Stimulated activated naive CD8-positive, alpha-beta T cell treated with anti-CD3 and anti-CD28 coated beads, Interleukin-15, amount 100 ng/mL, for 72 hours (primary cell): ENCODE measurements at regions not wholly inside any gene's neighbourhood (a gene's known extent, or its start where the extent isn't known, plus 50 kb on each side); places are given as distances from the start of the nearest gene placed in this dataset.
"Not testable (repeated sequence)": the region's sequence is repeated elsewhere in the genome, so short reads cannot be mapped to it uniquely, and the experiment has no call there.

ENCODE experiments used
- ATAC-seq: fragments of 150-1000 bp; cut with Tn5 transposase; 2 replicates; pipeline ENCODE4 v1.10.0; 2021; ENCODE audit warnings: mild to moderate bottlenecking, moderate library complexity
- DNase-seq, 2 donors: peaks; one replicate each; pipeline ENCODE4 v3.0.0; 2021 to 2022
- H3K27ac Mint-ChIP-seq, 2 donors: one replicate each; pipeline ENCODE4 v1.8.0; 2022; ENCODE audit warnings: mild to moderate bottlenecking in 2 of 2, mixed read lengths in 2 of 2, moderate library complexity in 2 of 2
- H3K27me3 Mint-ChIP-seq: one replicate; pipeline ENCODE4 v1.8.0; 2022; ENCODE audit warnings: mixed read lengths
- H3K4me1 Mint-ChIP-seq: one replicate; pipeline ENCODE4 v1.8.0; 2022; ENCODE audit warnings: mild to moderate bottlenecking, mixed read lengths
- H3K4me3 Mint-ChIP-seq, 2 donors: one replicate each; pipeline ENCODE4 v1.8.0; 2022; ENCODE audit warnings: mild to moderate bottlenecking in 2 of 2, mixed read lengths in 2 of 2, moderate library complexity in 1 of 2
- H3K9me3 Mint-ChIP-seq, 2 donors: one replicate each; pipeline ENCODE4 v1.8.0; 2022; ENCODE audit warnings: mixed read lengths in 2 of 2

DNA sequence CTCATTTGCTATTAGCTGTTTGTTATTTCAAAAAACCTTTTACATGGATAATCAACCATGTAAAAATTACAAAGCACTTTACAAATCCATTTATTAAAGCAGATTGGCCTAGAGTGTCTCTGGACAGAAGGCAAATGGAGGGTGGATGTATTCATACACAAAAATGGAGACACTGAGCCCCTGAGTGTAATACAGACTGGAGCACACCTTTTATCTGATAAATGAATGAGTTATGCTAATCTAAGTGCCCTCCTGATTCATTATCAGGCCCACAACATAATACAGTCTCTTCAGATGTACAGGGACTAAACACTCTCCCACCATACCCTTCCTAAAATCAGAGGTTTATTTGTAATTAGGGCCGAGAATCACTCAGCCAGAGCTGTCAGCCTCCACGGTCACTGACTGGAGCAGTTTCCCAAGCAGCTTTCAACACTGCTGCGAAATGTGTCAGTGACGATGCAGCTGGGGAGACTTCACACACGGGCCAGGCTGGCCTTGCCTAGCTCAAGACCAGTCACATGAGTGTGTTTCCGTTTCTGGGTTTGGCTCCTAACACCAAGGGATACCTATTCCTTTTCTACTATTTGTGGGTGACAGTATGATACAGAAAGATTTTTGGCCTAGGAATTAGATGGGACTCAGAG is 271.8 kb downstream of the ZIC1 start:
- Mint-ChIP-seq H3K9me3 (peaks cover 0 to 10% of the 10 kb centered on the region in 2 donors), H3K4me3 (no peak overlapping the region), H3K27ac (no peak overlapping the region), H3K27me3 (no peaks in the 10 kb centered on the region), H3K4me1 (no peaks in the 10 kb centered on the region)
- ATAC-seq: no peak
- no peak for DNase-seq

DNA sequence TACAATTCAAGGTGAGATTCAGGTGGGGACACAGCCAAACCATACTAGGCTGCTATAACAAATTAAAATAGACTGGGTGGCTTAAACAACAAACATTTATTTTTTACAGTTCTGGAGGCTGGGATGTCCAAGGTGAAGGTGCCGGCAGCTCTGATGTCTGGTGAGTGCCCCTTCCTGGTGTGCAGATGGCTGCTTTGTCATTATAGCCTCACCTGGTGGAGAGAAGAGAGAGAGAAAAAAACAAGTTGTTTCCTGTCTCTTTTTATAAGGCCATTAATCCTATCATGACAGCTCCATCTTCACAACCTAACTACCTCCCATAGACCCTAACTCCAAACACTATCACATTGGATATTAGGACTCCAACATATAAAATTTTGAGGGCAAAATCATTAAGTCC is 279.7 kb downstream of the ZIC1 start:
- no peak overlapping the region for H3K4me3 Mint-ChIP-seq
- no peak for ATAC-seq
- no peaks in the 10 kb centered on the region for H3K27me3 Mint-ChIP-seq
- no peaks in the 10 kb centered on the region for H3K4me1 Mint-ChIP-seq
- DNase-seq: no peak
- H3K9me3 Mint-ChIP-seq: peaks cover 0 to 12% of the 10 kb centered on the region in 2 donors
- H3K27ac Mint-ChIP-seq: no peak overlapping the region

DNA sequence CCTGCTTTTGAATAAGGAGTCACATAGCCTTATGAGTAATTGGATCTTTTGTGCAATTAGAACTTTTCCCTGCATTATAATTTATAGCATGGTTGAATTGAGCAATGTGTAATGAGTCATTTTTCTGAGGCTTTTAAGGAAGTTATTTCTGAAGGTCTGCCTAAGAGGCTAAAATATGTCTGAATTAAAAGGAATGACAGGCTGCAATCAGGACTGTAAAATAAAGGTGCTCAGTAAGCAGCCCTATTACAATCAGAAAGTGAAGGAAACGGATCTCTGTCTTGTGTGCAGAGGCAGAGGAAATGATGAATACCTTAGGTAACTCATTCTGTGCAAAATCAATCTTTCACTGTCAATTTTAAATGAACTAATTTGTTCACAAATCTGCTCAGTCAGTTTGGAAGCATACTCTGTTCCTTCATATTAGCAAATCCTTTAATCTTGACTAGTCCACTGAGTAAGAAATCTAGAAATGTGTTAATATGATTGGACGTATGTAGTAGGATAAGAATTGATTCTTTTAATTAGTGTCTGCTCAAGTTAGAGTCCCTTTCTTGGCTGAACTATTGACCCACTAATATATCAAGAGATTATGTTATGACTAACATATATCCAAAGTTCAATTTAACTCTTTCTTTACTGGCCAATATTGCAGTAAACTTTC is 290.1 kb downstream of the ZIC1 start:
- Mint-ChIP-seq H3K4me3 (no peak overlapping the region), H3K4me1 (no peaks in the 10 kb centered on the region), H3K9me3 (peaks cover 4 to 14% of the 10 kb centered on the region in 2 donors), H3K27ac (no peak overlapping the region), H3K27me3 (no peaks in the 10 kb centered on the region)
- no peak for DNase-seq
- no peak for ATAC-seq

DNA sequence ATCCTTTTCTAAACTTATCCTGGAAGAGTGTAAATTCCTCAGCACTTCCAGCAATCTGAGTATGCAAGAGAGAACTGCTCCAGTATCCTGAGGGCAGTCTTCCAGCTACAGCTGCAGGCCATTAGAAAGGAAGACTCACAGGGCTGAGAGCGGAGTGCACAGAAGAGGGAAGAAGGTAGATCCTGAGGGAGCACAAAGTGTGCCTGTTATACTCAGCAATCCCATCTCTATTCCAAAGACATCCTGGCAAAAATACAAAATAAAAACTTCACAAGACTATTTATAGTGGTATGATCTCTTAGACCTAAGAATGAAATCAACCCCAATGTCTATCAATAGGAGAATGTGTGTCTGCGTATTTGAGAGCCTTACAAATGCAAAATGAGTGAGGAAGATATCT is 292.0 kb downstream of the ZIC1 start:
- Mint-ChIP-seq H3K4me3 (no peak overlapping the region), H3K9me3 (peaks cover 4 to 16% of the 10 kb centered on the region in 2 donors), H3K27me3 (no peaks in the 10 kb centered on the region), H3K4me1 (no peaks in the 10 kb centered on the region), H3K27ac (no peak overlapping the region)
- DNase-seq: no peak
- no peak for ATAC-seq

DNA sequence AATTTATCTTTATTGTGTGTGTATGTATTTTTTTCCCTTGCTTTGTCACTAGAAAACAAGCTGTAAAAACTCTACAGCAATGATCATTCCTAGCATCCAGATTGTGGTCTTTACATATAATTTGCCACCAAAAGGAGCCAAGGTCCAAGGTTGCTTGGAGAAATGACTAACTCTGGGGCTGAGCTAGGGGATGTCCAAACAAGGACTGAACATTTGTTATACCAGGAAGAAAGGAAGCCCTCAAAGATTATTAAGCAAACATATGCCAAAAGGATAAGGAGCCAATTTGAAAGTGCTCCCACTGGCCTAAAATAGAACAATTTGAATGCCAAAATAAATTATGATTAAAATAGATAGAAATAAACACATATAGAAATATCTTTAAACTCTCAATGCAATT is 293.3 kb downstream of the ZIC1 start:
- DNase-seq: no peak
- H3K4me3 Mint-ChIP-seq: no peak overlapping the region
- peaks cover 0 to 5% of the 10 kb centered on the region in 2 donors for H3K9me3 Mint-ChIP-seq
- no peak overlapping the region for H3K27ac Mint-ChIP-seq
- no peaks in the 10 kb centered on the region for H3K27me3 Mint-ChIP-seq
- no peaks in the 10 kb centered on the region for H3K4me1 Mint-ChIP-seq
- no peak for ATAC-seq

DNA sequence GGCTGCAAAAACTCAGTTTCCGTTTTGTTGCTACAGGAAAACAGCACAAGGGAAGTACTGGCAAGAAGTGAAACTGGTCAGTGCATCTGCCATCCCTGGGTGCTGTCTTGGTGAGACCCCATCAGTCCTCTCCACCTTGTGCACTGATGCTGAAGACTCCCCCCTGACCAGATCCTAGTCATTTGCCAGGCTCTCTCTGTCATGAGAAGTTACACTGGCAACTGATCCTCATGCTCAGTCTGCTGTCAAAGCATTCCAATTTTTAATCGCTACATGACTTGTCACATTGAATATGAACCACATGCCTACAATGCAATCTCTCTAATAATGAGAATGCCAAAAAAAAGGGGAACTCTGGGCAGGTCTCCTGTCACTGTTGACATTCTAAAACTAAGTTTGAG is 296.5 kb downstream of the ZIC1 start:
- H3K4me3 Mint-ChIP-seq: no peak overlapping the region
- DNase-seq (no peak), ATAC-seq (no peak)
- H3K27ac Mint-ChIP-seq: no peak overlapping the region
- H3K9me3 Mint-ChIP-seq: peaks cover 0 to 23% of the 10 kb centered on the region in 2 donors
- H3K4me1 Mint-ChIP-seq: no peaks in the 10 kb centered on the region
- H3K27me3 Mint-ChIP-seq: no peaks in the 10 kb centered on the region

DNA sequence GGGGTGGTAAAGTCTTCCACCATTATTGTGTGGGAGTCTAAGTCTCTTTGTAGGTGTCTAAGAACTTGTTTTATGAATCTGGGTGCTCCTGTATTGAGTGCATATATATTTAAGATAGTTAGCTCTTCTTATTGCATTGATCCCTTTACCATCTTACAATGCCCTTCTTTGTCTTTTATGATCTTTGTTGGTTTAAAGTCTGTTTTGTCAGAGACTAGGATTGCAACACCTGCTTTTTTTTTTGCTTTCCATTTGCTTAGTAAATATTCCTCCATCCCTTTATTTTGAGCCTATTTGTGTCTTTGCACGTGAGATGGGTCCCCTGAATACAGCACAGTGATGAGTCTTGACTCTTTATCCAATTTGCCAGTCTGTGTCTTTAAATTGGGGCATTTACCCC is 301.6 kb downstream of the ZIC1 start:
- H3K9me3 Mint-ChIP-seq: peaks cover 9 to 22% of the 10 kb centered on the region in 2 donors
- not testable (repeated sequence) for H3K27ac Mint-ChIP-seq, H3K4me1 Mint-ChIP-seq, DNase-seq, H3K4me3 Mint-ChIP-seq, ATAC-seq, H3K27me3 Mint-ChIP-seq

DNA sequence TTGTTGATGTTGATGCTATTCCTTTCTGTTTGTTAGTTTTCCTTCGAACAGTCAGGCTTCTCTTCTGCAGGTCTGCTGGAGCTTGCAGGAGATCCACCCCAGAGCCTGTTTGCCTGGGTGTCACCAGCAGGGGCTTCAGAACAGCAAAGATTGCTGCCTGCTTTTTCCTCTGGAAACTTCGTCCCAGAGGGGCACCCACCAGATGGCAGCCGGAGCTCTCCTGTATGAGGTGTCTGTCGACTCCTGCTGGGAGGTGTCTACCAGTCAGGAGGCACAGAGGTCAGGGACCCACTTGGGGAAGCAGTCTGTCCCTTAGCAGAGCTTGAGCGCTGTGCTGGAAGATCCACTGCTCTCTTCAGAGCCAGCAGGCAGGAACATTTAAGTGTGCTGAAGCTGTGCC is 303.2 kb downstream of the ZIC1 start:
- no peaks in the 10 kb centered on the region for H3K27me3 Mint-ChIP-seq

DNA sequence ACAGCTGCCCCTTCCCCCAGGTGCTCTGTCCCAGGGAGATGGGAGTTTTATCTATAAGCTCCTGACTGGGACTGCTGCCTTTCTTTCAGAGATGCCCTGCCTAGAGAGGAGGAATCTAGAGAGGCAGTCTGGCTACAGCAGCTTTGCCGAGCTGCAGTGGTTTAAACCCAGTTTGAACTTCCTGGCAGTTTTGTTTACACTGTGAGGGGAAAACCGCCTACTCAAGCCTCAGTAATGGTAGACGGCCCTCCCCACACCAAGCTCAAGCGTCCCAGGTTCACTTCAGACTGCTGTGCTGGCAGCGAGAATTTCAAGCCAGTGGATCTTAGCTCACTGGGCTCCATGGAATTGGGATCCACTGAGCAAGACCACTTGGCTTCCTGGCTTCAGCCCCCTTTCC is 303.6 kb downstream of the ZIC1 start:
- not testable (repeated sequence) for ATAC-seq, H3K27ac Mint-ChIP-seq, H3K27me3 Mint-ChIP-seq, H3K4me1 Mint-ChIP-seq, H3K4me3 Mint-ChIP-seq, DNase-seq
- peaks cover 9 to 22% of the 10 kb centered on the region in 2 donors for H3K9me3 Mint-ChIP-seq

More for the DNA sequence above, 303.2 kb downstream of the ZIC1 start:
- no peak overlapping the region for H3K4me3 Mint-ChIP-seq
- peaks cover 9 to 22% of the 10 kb centered on the region in 2 donors for H3K9me3 Mint-ChIP-seq
- H3K27ac Mint-ChIP-seq: no peak overlapping the region
- DNase-seq: no peak
- no peak for ATAC-seq
- H3K4me1 Mint-ChIP-seq: no peaks in the 10 kb centered on the region

DNA sequence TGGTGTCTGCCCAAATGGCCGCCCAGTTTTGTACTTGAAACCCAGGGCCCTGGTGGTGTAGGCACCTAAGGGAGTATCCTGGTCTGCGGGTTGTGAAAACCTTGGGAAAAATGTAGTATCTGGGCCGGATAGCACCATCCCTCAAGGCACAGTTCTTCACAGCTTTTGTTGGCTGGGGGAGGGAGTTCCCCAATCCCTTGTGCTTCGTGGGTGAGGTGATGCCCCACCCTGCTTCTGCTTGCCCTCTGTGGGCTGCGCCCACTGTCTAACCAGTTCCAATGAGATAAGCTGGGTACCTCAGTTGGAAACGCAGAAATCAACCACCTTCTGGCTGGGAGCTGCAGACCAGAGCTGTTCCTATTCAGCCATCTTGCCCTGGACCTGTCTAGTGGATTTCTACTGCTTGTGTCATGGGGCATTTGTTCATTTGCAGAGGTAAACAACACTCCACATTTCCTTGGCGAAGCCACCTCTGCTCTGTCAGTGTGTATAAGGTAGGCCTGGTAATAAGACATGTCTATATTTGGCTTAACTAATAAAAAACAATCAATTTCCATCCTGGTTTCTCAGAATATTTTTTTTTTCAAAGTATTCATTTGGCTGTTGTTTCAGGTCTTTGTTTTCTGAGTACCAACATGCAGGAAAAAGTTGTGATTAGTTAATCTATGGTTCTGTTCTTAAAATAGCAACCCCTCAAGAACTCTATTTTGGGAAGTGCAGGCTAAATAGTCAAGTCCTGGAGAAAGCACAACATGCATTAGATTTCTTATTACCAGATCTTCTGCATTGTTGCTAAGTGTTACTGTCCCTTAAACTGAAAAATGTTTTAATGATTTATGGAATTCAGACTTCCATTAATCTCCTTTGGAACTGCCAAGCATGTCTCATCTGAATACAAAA is 304.3 kb downstream of the ZIC1 start:
- no peak for DNase-seq
- Mint-ChIP-seq H3K9me3 (peaks cover 9 to 22% of the 10 kb centered on the region in 2 donors), H3K4me1 (no peaks in the 10 kb centered on the region), H3K4me3 (no peak overlapping the region), H3K27ac (no peak overlapping the region), H3K27me3 (no peaks in the 10 kb centered on the region)
- ATAC-seq: no peak

DNA sequence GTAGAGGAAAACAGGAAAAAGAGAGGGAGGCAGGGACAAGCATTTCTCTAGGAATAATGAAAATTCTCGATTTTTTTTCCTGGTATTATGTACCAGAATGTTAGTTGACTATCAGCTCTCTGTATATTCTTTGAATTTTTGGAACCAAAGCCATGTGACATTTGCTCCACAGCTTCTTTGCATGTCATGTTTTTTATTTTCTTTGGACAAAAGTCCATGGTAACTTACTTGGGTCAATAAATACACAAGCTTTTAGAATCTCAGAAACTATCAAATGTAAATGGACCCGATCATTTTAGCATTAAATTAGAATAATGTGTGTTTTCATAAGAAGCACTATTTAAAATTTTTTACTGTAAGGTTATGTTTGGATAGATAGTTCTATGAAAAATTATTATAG is 320.5 kb downstream of the ZIC1 start:
- DNase-seq: no peak
- H3K27ac Mint-ChIP-seq: no peak overlapping the region
- H3K4me3 Mint-ChIP-seq: no peak overlapping the region
- peaks cover 2 to 3% of the 10 kb centered on the region in 2 donors for H3K9me3 Mint-ChIP-seq
- no peaks in the 10 kb centered on the region for H3K27me3 Mint-ChIP-seq
- no peak for ATAC-seq
- no peaks in the 10 kb centered on the region for H3K4me1 Mint-ChIP-seq

DNA sequence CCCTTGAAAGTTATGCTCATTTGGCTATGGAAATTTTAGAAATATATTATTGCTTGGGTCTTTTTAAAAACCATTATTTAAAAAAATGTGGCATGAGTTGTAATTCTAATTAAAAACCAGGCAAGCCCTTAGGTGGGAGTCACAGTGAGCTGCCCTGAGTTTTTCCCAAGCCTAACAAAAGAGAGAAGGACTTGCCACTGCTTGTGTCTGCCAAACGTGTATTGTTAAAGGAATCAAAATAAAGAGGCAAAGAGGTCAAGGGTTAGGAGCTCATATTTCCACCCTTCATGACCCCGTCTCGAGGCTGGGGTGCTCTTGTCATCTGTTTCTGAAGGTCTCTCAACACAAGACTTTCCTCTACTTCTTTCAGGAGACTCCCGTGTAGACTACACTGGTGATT is 321.1 kb downstream of the ZIC1 start:
- Mint-ChIP-seq H3K27me3 (no peaks in the 10 kb centered on the region), H3K27ac (no peak overlapping the region), H3K9me3 (no peaks in the 10 kb centered on the region), H3K4me1 (no peaks in the 10 kb centered on the region), H3K4me3 (no peak overlapping the region)
- ATAC-seq: no peak
- DNase-seq: no peak

DNA sequence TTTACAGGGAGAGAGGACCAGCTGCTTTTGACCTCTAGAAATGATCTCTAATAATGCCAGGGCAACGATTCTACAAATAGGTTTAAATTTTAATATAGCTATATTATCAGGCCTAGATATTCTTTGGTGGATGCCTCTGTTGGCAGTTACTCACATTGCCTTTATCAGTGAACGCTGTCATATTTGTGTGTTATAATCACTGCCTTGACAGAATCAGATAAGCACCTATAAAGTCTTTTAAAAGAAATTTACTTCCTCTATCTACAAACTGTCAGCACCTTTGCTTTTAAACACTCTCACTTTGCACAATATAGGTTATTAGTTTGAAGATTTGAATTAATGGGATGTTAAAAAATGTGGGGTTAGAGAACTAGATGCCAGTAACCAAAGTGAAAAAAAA is 324.1 kb downstream of the ZIC1 start:
- Mint-ChIP-seq H3K27me3 (no peaks in the 10 kb centered on the region), H3K27ac (no peak overlapping the region), H3K4me1 (no peaks in the 10 kb centered on the region), H3K4me3 (no peak overlapping the region), H3K9me3 (no peaks in the 10 kb centered on the region)
- DNase-seq (no peak), ATAC-seq (no peak)

DNA sequence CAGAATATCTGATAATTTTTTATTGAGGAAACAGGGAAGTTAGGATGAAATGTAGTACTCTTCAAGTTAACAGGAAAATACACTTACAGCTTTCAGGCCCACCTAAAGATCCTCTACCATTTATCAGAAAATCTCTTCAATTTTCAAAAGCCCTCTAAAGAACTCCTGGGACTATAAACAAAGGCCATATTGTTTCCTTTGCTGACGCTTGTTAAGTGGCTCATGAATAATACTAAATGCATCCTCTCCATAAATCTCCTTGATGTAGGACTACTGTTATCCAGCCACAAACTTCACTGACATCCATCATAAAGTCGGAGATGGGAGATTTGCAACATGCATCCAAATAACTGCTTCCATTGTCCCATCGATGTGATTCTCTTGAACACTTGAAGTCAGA is 326.5 kb downstream of the ZIC1 start:
- Mint-ChIP-seq H3K27me3 (no peaks in the 10 kb centered on the region), H3K4me1 (no peaks in the 10 kb centered on the region)

DNA sequence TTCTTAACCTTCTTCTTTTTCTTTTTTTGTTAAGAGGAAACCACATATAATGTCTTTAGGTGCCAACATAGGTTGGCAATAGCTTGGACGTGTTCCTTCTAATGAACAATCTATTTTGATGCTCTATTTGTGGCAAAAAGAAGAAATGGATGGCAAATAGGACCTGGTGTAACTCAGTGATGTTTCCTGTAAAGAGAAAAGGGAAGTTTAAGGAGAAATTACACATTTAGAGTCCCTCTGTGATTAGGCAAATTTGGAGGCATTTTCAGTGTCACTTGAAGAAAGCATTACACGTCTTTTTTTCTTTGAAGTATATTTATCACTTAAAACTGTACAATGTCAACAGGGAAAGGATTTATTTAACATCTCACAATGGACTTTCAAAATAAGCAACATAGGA is 327.1 kb downstream of the ZIC1 start:
- no peaks in the 10 kb centered on the region for H3K4me1 Mint-ChIP-seq
- H3K27ac Mint-ChIP-seq: no peak overlapping the region
- H3K27me3 Mint-ChIP-seq: no peaks in the 10 kb centered on the region
- DNase-seq: no peak
- ATAC-seq: no peak
- H3K9me3 Mint-ChIP-seq: no peaks in the 10 kb centered on the region
- no peak overlapping the region for H3K4me3 Mint-ChIP-seq

More for the DNA sequence above, 326.5 kb downstream of the ZIC1 start:
- ATAC-seq (no peak), DNase-seq (no peak)
- H3K27ac Mint-ChIP-seq: no peak overlapping the region
- no peak overlapping the region for H3K4me3 Mint-ChIP-seq
- no peaks in the 10 kb centered on the region for H3K9me3 Mint-ChIP-seq

DNA sequence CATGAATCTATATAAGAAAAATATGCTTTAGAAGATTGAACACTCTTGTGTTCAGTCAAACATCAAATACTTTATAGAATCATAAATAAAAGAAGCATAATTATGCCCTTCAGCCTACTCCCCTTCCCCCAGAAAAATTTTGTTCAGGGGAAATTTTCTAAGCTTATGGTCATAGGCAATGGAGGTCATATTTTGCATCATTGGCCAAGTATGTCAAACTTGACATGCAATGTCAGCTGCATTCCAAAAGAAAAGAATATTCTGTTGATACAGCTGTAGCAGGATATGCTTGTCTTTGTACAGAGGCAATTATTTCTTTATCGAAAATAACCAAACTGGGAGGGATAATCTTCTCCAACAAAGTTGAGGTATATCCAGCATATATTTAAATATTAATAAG is 328.2 kb downstream of the ZIC1 start:
- H3K9me3 Mint-ChIP-seq: peaks cover 0 to 4% of the 10 kb centered on the region in 2 donors
- no peaks in the 10 kb centered on the region for H3K27me3 Mint-ChIP-seq
- ATAC-seq: no peak
- DNase-seq: no peak
- H3K4me3 Mint-ChIP-seq: no peak overlapping the region
- no peaks in the 10 kb centered on the region for H3K4me1 Mint-ChIP-seq
- H3K27ac Mint-ChIP-seq: no peak overlapping the region
